HEK293 (cell line): ENCODE measurements at regions not wholly inside any gene's neighbourhood (a gene's known extent, or its start where the extent isn't known, plus 50 kb on each side); places are given as distances from the start of the nearest gene placed in this dataset.

Experiments used
- CTCF ChIA-PET: fragments of 350-600 bp; formaldehyde crosslinking; extraction: SDS; loops from one replicate; lab custom pipeline; 2021; ENCODE audit warnings: antibody characterized with exemption; lab: Yijun Ruan, JAX
- POLR2A ChIA-PET: fragments of 300-600 bp; formaldehyde crosslinking; extraction: SDS; loops from one replicate; lab custom pipeline; 2020; ENCODE audit warnings: antibody characterized with exemption, inconsistent platforms; lab: Yijun Ruan, JAX
- H3K27ac ChIP-seq: fragments of 200-500 bp; sonication (Bioruptor generic); 2 replicates; pipeline ENCODE4 v1.5.1; 2014; ENCODE audit warnings: low read depth, low read length, control low read depth, inconsistent platforms; ENCODE audit errors: extremely low read depth
- H3K36me3 ChIP-seq, 2 experiments: fragments of 200-500 bp in 1 of 2; sonication (Bioruptor generic) in 1 of 2; 1 replicate in 1 of 2; 2 replicates in 1 of 2; pipeline ENCODE4 v1.5.1; 2014 to 2017; ENCODE audit warnings: inconsistent platforms in 2 of 2, low read length in 2 of 2; ENCODE audit not compliant: control insufficient read depth in 2 of 2, insufficient read depth in 1 of 2
- H3K4me1 ChIP-seq: fragments of 200-500 bp; sonication (Bioruptor generic); 2 replicates; pipeline ENCODE4 v1.5.1; 2014; ENCODE audit warnings: mild to moderate bottlenecking, low read length, inconsistent platforms; ENCODE audit not compliant: control insufficient read depth, insufficient read depth
- H3K4me3 ChIP-seq: 2 replicates; pipeline ENCODE4 v1.5.1; 2011; ENCODE audit warnings: low read depth, mild to moderate bottlenecking, control low read depth, low read length, moderate library complexity
- H3K9me3 ChIP-seq: fragments of 200-500 bp; sonication (Bioruptor generic); 2 replicates; pipeline ENCODE4 v1.5.1; 2014; ENCODE audit warnings: low read depth, low read length, inconsistent platforms; ENCODE audit not compliant: control insufficient read depth, insufficient read depth
- BCL11B ChIP-seq: fragments of 450-650 bp; formaldehyde crosslinking; IDR thresholded peaks from 2 replicates; pipeline ENCODE4 v1.5.1; 2016; ENCODE audit warnings: low read depth, missing biosample characterization, missing genetic modification characterization
- FEZF1 ChIP-seq: fragments of 450-650 bp; formaldehyde crosslinking; IDR thresholded peaks from 2 replicates; pipeline ENCODE4 v1.5.1; 2016; ENCODE audit warnings: missing biosample characterization, missing genetic modification characterization
- GLIS1 ChIP-seq: fragments of 450-650 bp; formaldehyde crosslinking; IDR thresholded peaks from 2 replicates; pipeline ENCODE4 v1.5.1; 2016; ENCODE audit warnings: missing biosample characterization, missing genetic modification characterization
- GLIS2 ChIP-seq: fragments of 450-650 bp; formaldehyde crosslinking; IDR thresholded peaks from 2 replicates; pipeline ENCODE4 v1.5.1; 2016; ENCODE audit warnings: missing biosample characterization, missing genetic modification characterization
- IKZF3 ChIP-seq: fragments of 450-650 bp; IDR thresholded peaks from 2 replicates; pipeline ENCODE4 v1.5.0; 2018; ENCODE audit warnings: missing biosample characterization, mild to moderate bottlenecking, missing genetic modification characterization, moderate library complexity
- KLF1 ChIP-seq: fragments of 450-650 bp; formaldehyde crosslinking; IDR thresholded peaks from 2 replicates; pipeline ENCODE4 v1.5.1; 2016; ENCODE audit warnings: missing biosample characterization, missing genetic modification characterization
- KLF10 ChIP-seq: fragments of 450-650 bp; IDR thresholded peaks from 2 replicates; pipeline ENCODE4 v1.5.1; 2018; ENCODE audit warnings: missing biosample characterization, mild to moderate bottlenecking, missing genetic modification characterization
- KLF7 ChIP-seq: fragments of 450-650 bp; formaldehyde crosslinking; IDR thresholded peaks from 2 replicates; pipeline ENCODE4 v1.5.1; 2016; ENCODE audit warnings: missing biosample characterization, missing genetic modification characterization, borderline replicate concordance
- KLF9 ChIP-seq: fragments of 450-650 bp; formaldehyde crosslinking; IDR thresholded peaks from 2 replicates; pipeline ENCODE4 v1.5.1; 2016; ENCODE audit warnings: missing biosample characterization, missing genetic modification characterization, low read depth
- PRDM1 ChIP-seq: fragments of 450-650 bp; formaldehyde crosslinking; IDR thresholded peaks from 2 replicates; pipeline ENCODE4; 2016; ENCODE audit warnings: missing biosample characterization, missing genetic modification characterization
- REST ChIP-seq: fragments of 450-650 bp; formaldehyde crosslinking; IDR thresholded peaks from 2 replicates; pipeline ENCODE4 v1.5.1; 2016; ENCODE audit warnings: missing biosample characterization, missing genetic modification characterization
- SCRT1 ChIP-seq: fragments of 450-650 bp; formaldehyde crosslinking; IDR thresholded peaks from 2 replicates; pipeline ENCODE4 v1.5.1; 2016; ENCODE audit warnings: missing biosample characterization, missing genetic modification characterization, borderline replicate concordance
- ZBTB10 ChIP-seq: fragments of 450-650 bp; formaldehyde crosslinking; IDR thresholded peaks from 2 replicates; pipeline ENCODE4 v1.5.1; 2016; ENCODE audit warnings: missing biosample characterization, missing genetic modification characterization
- ZFP41 ChIP-seq: fragments of 450-650 bp; formaldehyde crosslinking; IDR thresholded peaks from 2 replicates; pipeline ENCODE4 v1.5.1; 2016; ENCODE audit warnings: missing biosample characterization, missing genetic modification characterization, borderline replicate concordance
- ZNF37A ChIP-seq: fragments of 450-650 bp; IDR thresholded peaks from 2 replicates; pipeline ENCODE4 v1.5.1; 2018; ENCODE audit warnings: missing biosample characterization, missing genetic modification characterization
- ZNF433 ChIP-seq: fragments of 450-650 bp; formaldehyde crosslinking; IDR thresholded peaks from 2 replicates; pipeline ENCODE4 v1.5.1; 2016; ENCODE audit warnings: missing biosample characterization, missing genetic modification characterization, low read depth
- ZNF670 ChIP-seq: fragments of 450-650 bp; formaldehyde crosslinking; IDR thresholded peaks from 2 replicates; pipeline ENCODE4 v1.5.1; 2016; ENCODE audit warnings: missing biosample characterization, missing genetic modification characterization, low read depth
- TF ChIP-seq, protein P1 (sequence below): fragments of 450-650 bp; formaldehyde crosslinking; IDR thresholded peaks from 2 replicates; pipeline ENCODE4 v1.5.1; 2016; ENCODE audit warnings: missing biosample characterization, missing genetic modification characterization

DNA sequence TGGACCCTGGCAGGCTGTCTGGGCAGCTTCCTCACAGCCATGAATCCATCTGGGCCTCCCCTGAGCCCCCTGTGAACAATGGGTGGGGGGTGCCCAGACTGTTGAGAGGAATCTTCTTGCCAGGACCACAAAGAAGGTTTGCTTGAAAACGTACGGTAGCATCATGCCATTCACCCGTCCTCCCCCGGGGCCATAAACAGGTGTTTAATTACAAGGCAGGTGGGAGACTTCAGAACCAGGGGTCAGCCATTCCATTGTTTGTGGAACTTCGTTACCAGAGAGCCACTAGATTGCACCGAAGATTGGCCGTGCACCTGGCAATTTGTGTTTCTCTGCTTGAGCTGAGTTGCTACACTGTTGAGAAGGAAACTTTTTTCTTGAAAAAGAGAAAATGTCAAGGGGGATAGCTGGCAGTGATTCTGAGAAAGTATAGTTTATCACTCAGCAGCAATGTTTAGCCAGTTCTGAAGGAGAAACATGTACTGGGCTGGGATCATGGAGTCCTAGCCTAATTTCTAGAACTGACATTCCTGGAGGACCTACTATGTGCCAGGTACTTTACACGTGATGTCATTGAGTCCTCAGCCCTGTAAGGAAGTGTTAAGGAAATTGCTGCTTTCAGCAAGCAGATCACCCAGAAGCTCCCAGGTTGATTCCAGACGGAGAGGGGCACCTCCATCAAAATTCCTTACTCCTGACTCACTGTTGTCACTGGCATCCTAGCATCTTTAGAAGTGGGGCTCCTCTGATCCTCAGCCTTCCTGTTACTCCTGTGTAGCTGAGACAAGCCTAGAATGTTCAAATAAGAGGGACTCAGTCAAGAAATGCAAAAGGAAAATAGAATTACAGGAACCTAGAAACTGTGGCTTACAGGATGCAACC is 103.8 kb upstream of the UBE2E1 start:
- Histone ChIP-seq H3K36me3 (no peaks in the 10 kb centered on the region), H3K9me3 (no peaks in the 10 kb centered on the region), H3K27ac (no peak overlapping the region), H3K4me3 (no peak overlapping the region), H3K4me1 (no peaks in the 10 kb centered on the region)
- ChIA-PET CTCF (no interaction called here), POLR2A (no interaction called here)
- TF ChIP-seq GLIS1 (tag by site-specific recombination) (peak; percentile 42; the same call in 1 of the 2 replicates), BCL11B (tag by site-specific recombination) (no peak), PRDM1 (tag by site-specific recombination) (peak; percentile 28; the same call in 1 of the 2 replicates)

DNA sequence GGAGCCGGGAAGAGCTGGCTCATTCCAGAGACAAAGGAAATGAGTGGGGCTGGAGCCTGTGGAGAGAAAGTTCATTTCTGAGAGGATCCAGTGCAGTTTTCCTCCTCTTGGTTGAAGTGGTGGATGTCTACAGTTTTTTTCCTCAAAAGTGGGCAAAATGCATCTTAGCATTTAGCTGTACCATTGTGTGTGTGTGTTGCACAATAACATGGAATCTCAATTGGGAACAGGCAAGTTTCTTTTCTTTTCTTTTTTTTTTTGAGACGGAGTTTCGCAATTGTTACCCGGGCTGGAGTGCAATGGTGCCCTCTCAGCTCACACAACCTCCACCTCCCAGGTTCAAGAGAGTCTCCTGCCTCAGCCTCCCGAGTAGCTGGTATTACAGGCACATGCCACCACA is 101.5 kb upstream of the UBE2E1 start:
- H3K27ac ChIP-seq: no peak overlapping the region

More for the DNA sequence above, 101.5 kb upstream of the UBE2E1 start:
- TF ChIP-seq KLF7 (no peak), IKZF3 (tag by site-specific recombination) (no peak), ZNF433 (no peak), KLF1 (no peak), KLF10 (tag by site-specific recombination) (no peak), SCRT1 (no peak), REST (tag by site-specific recombination) (no peak), ZNF670 (tag by site-specific recombination) (no peak), GLIS1 (tag by site-specific recombination) (no peak), ZNF37A (tag by site-specific recombination) (no peak), FEZF1 (tag by site-specific recombination) (no peak), ZBTB10 (tag by site-specific recombination) (no peak), KLF9 (tag by site-specific recombination) (no peak), GLIS2 (tag by site-specific recombination) (no peak), ZFP41 (tag by site-specific recombination) (no peak)
- TF ChIP-seq, protein P1, sequence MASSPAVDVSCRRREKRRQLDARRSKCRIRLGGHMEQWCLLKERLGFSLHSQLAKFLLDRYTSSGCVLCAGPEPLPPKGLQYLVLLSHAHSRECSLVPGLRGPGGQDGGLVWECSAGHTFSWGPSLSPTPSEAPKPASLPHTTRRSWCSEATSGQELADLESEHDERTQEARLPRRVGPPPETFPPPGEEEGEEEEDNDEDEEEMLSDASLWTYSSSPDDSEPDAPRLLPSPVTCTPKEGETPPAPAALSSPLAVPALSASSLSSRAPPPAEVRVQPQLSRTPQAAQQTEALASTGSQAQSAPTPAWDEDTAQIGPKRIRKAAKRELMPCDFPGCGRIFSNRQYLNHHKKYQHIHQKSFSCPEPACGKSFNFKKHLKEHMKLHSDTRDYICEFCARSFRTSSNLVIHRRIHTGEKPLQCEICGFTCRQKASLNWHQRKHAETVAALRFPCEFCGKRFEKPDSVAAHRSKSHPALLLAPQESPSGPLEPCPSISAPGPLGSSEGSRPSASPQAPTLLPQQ (tag by site-specific recombination): no peak
- H3K9me3 ChIP-seq: no peaks in the 10 kb centered on the region
- H3K4me1 ChIP-seq: no peaks in the 10 kb centered on the region
- H3K36me3 ChIP-seq: no peaks in the 10 kb centered on the region
- no peak overlapping the region for H3K4me3 ChIP-seq
- ChIA-PET CTCF (no interaction called here), POLR2A (interaction anchor here (0.6 kb wide), 1 partner anchor 29 kb away, joined by 5 read pairs; no protein-coding TSS in a partner anchor)
